Urothelium cell line (cell line): ENCODE measurements at regions not wholly inside any gene's neighbourhood (a gene's known extent, or its start where the extent isn't known, plus 50 kb on each side); places are given as distances from the start of the nearest gene placed in this dataset.

Source experiments
- DNase-seq: peaks from one replicate; pipeline ENCODE4 v3.0.0; 2011; ENCODE audit warnings: low spot score, mixed read lengths
- FAIRE-seq: peaks from 2 replicates; lab custom pipeline; 2011; peaks lifted over from hg19 to GRCh38; lab: Jason Lieb, UNC

GRCh38 chr11:29018631-29019030, 910.4 kb downstream of the METTL15 start:
- no peak for FAIRE-seq

DNA sequence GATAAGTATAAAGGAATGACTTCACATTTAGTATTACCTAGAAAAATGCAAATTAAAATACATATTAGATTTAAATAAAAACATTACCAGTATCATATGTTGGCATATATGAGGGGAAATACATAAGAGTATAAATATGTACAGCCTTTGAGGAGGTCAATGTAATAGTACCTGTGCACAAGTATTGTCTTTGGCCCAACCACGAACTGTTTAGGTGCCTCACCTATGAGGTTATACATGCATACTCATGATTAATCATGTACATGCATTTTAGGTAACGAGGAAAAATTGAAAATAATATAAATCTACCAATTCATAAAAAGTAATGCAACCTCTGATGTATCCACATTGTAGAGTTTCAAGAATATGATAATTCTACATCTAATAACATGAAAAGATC, 909.8 kb downstream of the METTL15 start:
- DNase-seq (no peak), FAIRE-seq (no peak)

More at GRCh38 chr11:29018631-29019030, 910.4 kb downstream of the METTL15 start:
- DNase-seq: peak; percentile 22

GRCh38 chr11:29012507-29012906, 904.3 kb downstream of the METTL15 start:
- DNase-seq (no peak), FAIRE-seq (no peak)

DNA sequence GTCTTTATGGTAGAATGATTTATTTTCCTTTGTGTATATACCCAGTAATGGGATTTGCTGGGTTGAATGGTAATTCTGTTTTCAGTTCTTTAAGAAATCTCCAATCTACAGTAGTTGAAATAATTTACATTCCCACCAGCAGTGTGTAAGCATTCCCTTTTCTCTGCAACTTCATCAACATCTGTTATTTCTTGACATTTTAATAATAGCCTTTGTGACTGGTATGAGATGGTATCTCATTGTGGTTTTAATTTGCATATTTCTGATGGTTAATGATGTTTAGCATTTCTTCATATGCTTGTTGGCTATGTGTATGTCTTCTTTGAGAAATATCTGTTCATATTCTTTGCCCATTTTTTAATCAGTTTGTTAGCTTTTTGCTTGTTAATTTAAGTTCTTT, 901.2 kb downstream of the METTL15 start:
- no peak for DNase-seq
- FAIRE-seq: no peak

- DNase-seq (no peak), FAIRE-seq (no peak)
Measured at GRCh38 chr11:29008481-29008880, 900.3 kb downstream of the METTL15 start.

DNA sequence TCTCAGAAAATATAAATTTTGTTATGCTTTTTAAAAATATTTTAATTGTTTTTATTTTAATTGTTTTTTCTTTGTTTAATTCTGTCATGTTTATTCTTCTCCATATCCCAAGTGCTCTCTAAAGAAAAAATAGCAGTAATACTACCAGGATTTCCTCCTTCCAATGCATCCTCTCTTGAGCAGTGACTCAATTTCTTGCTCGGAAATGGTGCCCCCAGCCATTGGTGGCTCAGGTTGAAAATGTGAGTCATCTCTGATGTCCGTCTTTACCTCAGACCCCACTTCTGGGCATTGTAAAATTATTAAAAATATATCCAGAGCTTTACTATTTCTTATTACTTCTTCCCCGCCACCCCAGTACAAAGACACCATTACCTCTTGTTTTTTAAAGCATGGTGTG, 898.5 kb downstream of the METTL15 start:
- DNase-seq (no peak), FAIRE-seq (no peak)

- FAIRE-seq (no peak), DNase-seq (no peak)
Measured at GRCh38 chr11:29005401-29005980, 897.3 kb downstream of the METTL15 start.

DNA sequence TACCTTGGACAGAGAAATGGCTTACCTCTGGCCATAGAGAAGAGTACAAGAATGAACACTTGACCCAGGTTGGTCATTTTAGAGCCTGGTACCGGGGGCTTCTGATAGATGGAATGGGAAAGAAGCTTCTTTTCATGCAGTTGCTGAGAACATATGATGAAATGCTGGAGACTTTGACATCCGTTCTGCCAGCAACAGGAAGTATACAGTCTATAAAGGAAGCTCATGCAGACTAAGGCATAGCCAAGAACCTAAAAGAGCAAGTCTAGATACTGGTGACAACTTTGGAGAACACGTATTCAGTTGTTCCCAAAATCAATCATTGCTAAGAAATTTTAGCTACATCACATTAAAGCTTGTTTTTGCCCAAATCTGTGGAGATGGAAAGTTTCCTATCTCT, 894.6 kb downstream of the METTL15 start:
- FAIRE-seq: no peak
- DNase-seq: no peak

DNA sequence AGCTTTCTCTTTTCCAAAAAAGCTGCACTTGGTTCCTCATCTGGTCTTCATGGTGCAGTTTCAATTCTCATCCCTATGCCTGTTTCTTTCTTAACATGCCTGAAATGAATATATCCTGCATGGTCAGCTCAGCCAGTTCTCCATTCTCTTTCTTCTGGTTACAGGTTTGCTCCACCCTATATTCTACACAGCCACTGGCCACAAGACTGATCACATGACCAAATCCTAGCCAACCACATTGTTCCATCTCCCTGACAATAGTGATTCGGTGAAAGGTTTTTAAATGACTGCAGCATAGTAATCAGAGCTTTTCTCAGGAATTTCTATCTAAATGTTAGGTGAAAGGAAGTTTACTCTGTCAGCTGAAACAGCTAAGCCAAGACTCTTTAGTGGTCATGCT, 891.4 kb downstream of the METTL15 start:
- DNase-seq (no peak), FAIRE-seq (no peak)

DNA sequence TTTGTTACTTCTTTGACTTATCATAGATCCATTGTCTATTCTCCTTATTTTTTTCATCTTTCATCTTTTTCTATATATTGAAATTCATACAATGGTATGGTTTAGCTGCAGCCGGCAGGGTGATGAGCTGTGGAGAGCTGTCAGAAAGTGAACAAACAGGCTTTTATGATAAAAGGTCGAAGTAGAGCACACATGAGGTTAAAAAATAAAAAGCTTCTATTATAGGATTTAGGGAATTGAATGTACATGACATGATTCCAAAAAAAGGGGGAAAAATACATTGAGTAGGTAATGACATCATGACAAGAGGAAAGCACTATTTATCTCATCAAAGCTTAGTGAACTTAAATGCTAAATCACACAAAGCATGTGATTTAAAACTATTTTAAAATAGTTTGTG, 884.8 kb downstream of the METTL15 start:
- no peak for FAIRE-seq
- no peak for DNase-seq

- FAIRE-seq (no peak), DNase-seq (no peak)
Measured at GRCh38 chr11:28984231-28984630, 876.0 kb downstream of the METTL15 start.

DNA sequence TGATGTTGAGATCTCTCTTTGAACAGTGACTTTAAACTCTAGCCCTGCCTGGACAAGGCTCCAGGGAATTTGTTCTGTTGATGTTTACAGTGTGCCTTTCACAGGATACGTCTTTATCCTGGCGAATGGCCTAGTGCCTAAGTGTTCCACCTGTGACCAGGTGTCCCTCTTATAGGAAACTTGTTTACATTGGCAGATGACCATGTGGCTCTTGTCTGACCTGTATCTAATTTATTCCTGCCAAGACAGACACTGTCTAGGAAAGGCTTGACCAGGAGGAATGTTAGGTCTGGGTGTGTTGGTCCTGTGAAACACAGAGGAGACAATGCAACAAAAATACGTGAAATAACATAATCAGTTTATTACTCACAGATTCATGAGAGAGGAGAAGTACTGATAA, 875.6 kb downstream of the METTL15 start:
- DNase-seq: no peak
- no peak for FAIRE-seq

GRCh38 chr11:28981381-28981780, 873.2 kb downstream of the METTL15 start:
- DNase-seq (no peak), FAIRE-seq (no peak)

- no peak for FAIRE-seq
- no peak for DNase-seq
Measured at GRCh38 chr11:28976801-28977145, 868.6 kb downstream of the METTL15 start.

DNA sequence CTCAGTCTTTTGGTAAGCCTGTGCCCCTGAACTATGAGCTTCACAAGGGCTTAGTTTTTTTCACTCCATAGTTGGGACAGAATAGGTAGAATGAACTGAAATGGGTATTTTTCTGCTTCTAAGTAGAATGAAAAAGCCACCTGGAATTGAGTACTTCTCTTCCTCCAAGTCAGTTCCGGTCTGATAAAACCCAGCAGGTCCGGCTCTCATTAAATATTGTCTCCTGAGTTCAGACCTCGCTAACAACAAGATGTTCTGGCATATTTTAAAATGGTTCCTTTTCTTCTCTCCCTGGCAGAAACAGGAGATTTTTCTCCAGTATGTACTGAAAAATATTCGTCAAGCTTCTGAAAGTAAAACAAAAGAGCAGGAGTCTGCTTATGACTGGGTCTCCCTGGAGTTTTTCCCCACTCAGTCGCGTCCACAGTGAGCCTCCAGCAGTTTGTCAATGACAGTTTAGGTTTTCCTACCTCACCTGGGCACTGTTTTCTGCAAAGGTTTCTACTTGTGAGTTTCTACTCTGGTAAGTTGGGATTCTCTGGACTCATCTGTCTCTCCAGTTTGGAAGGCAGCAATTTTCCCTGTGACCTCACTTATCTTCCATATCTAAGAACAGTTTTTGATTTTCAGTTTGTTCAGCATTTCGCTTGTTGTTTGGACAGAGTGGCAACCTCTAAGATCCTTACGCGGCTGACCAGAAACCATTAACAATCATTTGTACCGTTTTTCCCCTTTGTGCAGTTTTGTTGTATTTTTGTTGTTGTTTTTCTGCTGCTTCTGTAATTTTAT, 868.0 kb downstream of the METTL15 start:
- DNase-seq: no peak
- no peak for FAIRE-seq

DNA sequence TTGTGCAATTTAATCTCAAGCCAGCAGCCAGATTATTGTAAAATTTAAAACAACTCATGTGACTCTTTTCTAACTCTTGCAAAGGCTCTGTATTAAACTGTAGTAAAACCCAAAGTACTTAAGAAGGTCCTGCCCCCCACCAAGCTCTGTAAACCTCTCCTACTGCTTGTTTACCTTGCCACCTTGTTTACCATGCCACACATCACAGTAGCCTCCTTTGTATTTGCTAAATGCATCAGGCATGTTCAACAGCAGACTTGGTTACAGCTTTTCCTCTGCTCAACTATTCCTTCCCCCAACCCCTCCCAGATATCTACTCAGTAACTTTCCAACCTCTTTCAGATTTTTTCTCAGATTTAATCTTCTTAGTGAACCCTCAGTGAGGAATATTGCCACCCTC, 861.6 kb downstream of the METTL15 start:
- FAIRE-seq: no peak
- DNase-seq: no peak

GRCh38 chr11:28966951-28967350, 858.8 kb downstream of the METTL15 start:
- FAIRE-seq (no peak), DNase-seq (no peak)

- FAIRE-seq (no peak), DNase-seq (no peak)
Measured at GRCh38 chr11:28965819-28966218, 857.6 kb downstream of the METTL15 start.

GRCh38 chr11:28964811-28965210, 856.6 kb downstream of the METTL15 start:
- DNase-seq (no peak), FAIRE-seq (no peak)

GRCh38 chr11:28963187-28963586, 855.0 kb downstream of the METTL15 start:
- no peak for FAIRE-seq
- no peak for DNase-seq

DNA sequence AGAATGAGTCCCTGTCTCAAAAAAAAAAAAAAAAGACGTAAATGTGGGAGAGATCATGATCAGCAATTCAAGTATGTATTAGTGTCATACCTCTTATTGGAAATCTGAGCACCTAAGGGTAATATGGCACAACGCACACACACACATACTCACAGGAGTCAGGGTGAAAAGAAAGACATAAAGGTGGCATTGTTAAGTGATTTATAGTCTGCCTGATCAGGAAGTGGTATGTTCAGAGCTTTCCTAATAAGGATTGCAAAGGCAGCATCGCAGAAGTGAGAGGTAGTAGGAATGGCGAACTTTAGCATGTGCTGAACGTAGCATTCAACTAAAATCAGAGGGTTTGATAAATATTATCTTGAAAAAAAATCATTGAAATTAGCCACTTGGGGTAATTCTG, 854.3 kb downstream of the METTL15 start:
- no peak for FAIRE-seq
- DNase-seq: no peak

DNA sequence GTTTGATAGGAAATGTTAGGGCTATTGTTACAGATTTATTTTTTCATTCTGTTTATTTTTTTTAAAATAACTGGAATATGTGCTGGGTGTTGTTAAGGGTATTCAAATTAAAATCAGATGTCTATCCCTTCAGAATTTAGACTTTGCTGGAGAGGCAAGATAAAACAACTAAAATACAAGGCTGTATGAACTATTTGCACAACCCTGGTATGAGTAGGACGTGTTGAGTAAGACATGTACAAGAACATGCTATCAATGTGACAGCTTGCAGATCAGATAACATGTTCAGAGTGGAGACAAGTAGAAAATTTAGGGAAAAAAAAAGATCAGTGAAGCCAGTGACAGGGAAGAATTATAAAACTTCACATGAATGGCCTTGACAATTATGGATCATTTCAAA, 853.5 kb downstream of the METTL15 start:
- DNase-seq: no peak
- no peak for FAIRE-seq

- DNase-seq (no peak), FAIRE-seq (no peak)
Measured at GRCh38 chr11:28956446-28956845, 848.3 kb downstream of the METTL15 start.
